Adrenal gland (tissue), 9 donors: ENCODE measurements at regions not wholly inside any gene's neighbourhood (a gene's known extent, or its start where the extent isn't known, plus 50 kb on each side); places are given as distances from the start of the nearest gene placed in this dataset.

Experiments used
- DNase-seq, 7 donors: peaks; one replicate each; pipeline ENCODE4 v3.0.0-alpha.2; 2019 to 2020
- H3K27ac ChIP-seq, 5 donors: fragments of 200-600 bp; sonication (generic) in 4 of 5; 1 replicate in 3 of 5; 2 replicates in 2 of 5; pipeline versions ENCODE4 v1.5.1 to v1.8.0; 2016 to 2020; ENCODE audit warnings: mild to moderate bottlenecking in 1 of 5
- H3K27me3 ChIP-seq: fragments of 200-600 bp; 2 replicates; pipeline ENCODE4 v1.8.0; 2021
- H3K36me3 ChIP-seq, 2 donors: fragments of 200-600 bp; replicated peaks in 1 of 2; 1 replicate in 1 of 2; 2 replicates in 1 of 2; pipeline versions ENCODE4 v1.5.1 to v1.8.0; 2018 to 2022
- H3K4me1 ChIP-seq, 2 donors: fragments of 200-600 bp; replicated peaks in 1 of 2; 1 replicate in 1 of 2; 2 replicates in 1 of 2; pipeline versions ENCODE4 v1.5.1 to v1.8.0; 2018 to 2021
- H3K4me3 ChIP-seq, 4 donors: fragments of 200-600 bp; sonication (generic) in 3 of 4; one replicate each; pipeline ENCODE4 v1.5.1; 2016 to 2018
- H3K9me3 ChIP-seq, 3 donors: fragments of 200-600 bp; sonication (generic) in 1 of 3; replicated peaks in 1 of 3; 1 replicate in 2 of 3; 2 replicates in 1 of 3; pipeline versions ENCODE4 v1.5.1 to v1.8.0; 2016 to 2021
- CTCF ChIP-seq, 6 experiments: fragments of 450-650 bp in 4 of 6; fragments of 200-600 bp in 2 of 6; sonication (generic) in 1 of 6; IDR thresholded peaks; 1 replicate in 5 of 6; 2 replicates in 1 of 6; pipeline versions ENCODE4 v1.5.1 to v1.8.0; 2016 to 2021; ENCODE audit warnings: antibody characterized with exemption in 6 of 6, mild to moderate bottlenecking in 2 of 6, moderate library complexity in 1 of 6
- POLR2A ChIP-seq, 2 donors: fragments of 450-650 bp; IDR thresholded peaks; one replicate each; pipeline ENCODE4 v1.6.1; 2017; ENCODE audit warnings: antibody characterized with exemption in 2 of 2, mild to moderate bottlenecking in 2 of 2, moderate library complexity in 1 of 2
- WGBS, 4 donors: extraction: QIAGEN DNeasy Blood & Tissue Kit in 2 of 4; methylation state at CpG; one replicate each; pipeline versions ENCODE4 v1.1.5 to v1.1.7; 2013 to 2017; 5-methylcytosine and 5-hydroxymethylcytosine counted together
- intact Hi-C, 2 donors: fragments of 100-400 bp; cut with DNase I; formaldehyde crosslinking; loops; one replicate each; pipeline versions ENCODE4 v1.14.1 to v1.15.0; 2022 to 2023
- donor health status: healthy with polysubstance abuse.
- donor health status: Bipolar disorder and iron deficiency.
- donor health status: DM: yes; HTN: yes; CAD: no.
- donor health status: DM: no; HTN: no; CAD: no.
- donor health status: DM: no; HTN: no; CAD: no.

- H3K4me1 ChIP-seq = no peaks in the 10 kb centered on the region
- 48 to 66% (median 60%) methylated on average over 3 of the region's 3 CpGs for WGBS, 4 donors
- TF ChIP-seq CTCF (IDR thresholded peaks at IDR 0.05) (no peak), POLR2A (IDR thresholded peaks at IDR 0.05) (no peak)
Observed at GRCh38 chr2:22737144-22737543, 647.8 kb upstream of the KLHL29 start.

GRCh38 chr2:22741216-22741615 lies 643.8 kb upstream of the KLHL29 start:
- H3K27ac ChIP-seq = no peak overlapping the region
- H3K4me1 ChIP-seq = no peaks in the 10 kb centered on the region
- H3K9me3 ChIP-seq = no peaks in the 10 kb centered on the region
- TF ChIP-seq CTCF (IDR thresholded peaks at IDR 0.05) (no peak), POLR2A (IDR thresholded peaks at IDR 0.05) (no peak)
- H3K4me3 ChIP-seq = no peak overlapping the region
- H3K27me3 ChIP-seq = no peaks in the 10 kb centered on the region
- 24 to 60% (median 31%) methylated on average over 3 of the region's 3 CpGs for WGBS, 4 donors
- H3K36me3 ChIP-seq = no peaks in the 10 kb centered on the region
- no peak for DNase-seq
- intact Hi-C loops = no loop called here

More at GRCh38 chr2:22737144-22737543, 647.8 kb upstream of the KLHL29 start:
- DNase-seq = no peak
- no peaks in the 10 kb centered on the region for H3K9me3 ChIP-seq
- intact Hi-C loops = no loop called here
- H3K36me3 ChIP-seq = no peaks in the 10 kb centered on the region
- H3K27me3 ChIP-seq = no peaks in the 10 kb centered on the region
- no peak overlapping the region for H3K4me3 ChIP-seq
- H3K27ac ChIP-seq = no peak overlapping the region

DNA sequence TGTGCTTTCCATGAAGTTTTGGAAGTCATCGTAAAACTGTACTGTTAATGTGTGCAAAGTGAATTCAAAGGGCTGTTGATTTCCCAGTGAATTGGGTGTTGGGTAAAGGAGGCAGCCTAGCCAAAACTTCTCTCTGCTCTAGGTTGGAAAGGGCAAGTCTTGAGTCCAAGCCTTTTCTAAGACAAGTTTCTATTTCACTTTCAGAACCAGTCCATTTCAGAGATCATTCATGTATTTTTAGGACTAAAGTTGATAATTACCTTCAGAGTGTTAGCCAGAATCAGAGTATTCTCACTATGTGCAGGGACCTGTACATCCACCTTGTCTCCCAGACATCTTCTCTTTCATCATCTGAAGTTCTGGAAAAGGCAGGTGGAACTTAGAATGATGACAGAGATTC lies 636.1 kb upstream of the KLHL29 start:
- H3K4me1 ChIP-seq = no peaks in the 10 kb centered on the region
- H3K27me3 ChIP-seq = no peaks in the 10 kb centered on the region
- intact Hi-C loops = no loop called here
- H3K27ac ChIP-seq = no peak overlapping the region
- no peak overlapping the region for H3K4me3 ChIP-seq
- no peaks in the 10 kb centered on the region for H3K9me3 ChIP-seq
- no peaks in the 10 kb centered on the region for H3K36me3 ChIP-seq
- whole genome bisulfite sequencing, 4 donors = 56 to 100% (median 88%) methylated on average over 1 of the region's 1 CpG
- TF ChIP-seq POLR2A (IDR thresholded peaks at IDR 0.05) (no peak), CTCF (IDR thresholded peaks at IDR 0.05) (no peak)
- DNase-seq = no peak

DNA sequence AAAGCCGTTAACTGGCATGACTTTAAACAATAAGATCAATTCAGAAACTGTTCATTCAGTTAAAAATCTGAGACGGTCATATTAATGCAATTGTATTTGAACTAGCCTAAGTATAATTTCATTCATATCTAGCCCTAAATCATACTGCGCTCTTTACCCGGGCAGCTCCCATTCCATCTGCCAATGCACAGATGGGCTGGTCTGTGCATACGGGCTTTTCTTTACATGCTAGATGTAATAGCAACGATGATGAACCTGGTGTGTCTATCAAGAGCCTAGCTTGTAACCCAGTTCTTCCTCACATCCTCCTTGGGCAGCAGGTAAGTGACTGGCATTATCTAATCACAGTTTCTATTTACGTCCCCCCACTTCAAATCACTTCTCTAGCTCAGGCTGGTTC lies 631.5 kb upstream of the KLHL29 start:
- Histone ChIP-seq H3K9me3 (no peaks in the 10 kb centered on the region), H3K4me1 (no peaks in the 10 kb centered on the region), H3K27me3 (no peaks in the 10 kb centered on the region), H3K27ac (no peak overlapping the region), H3K4me3 (no peak overlapping the region), H3K36me3 (no peaks in the 10 kb centered on the region)
- WGBS, 4 donors = 72 to 79% (median 74%) methylated on average over 7 of the region's 7 CpGs
- TF ChIP-seq CTCF (IDR thresholded peaks at IDR 0.05) (no peak), POLR2A (IDR thresholded peaks at IDR 0.05) (no peak)
- intact Hi-C loops = no loop called here
- DNase-seq = no peak
